Lung (tissue), 11 donors: ENCODE measurements at regions not wholly inside any gene's neighbourhood (a gene's known extent, or its start where the extent isn't known, plus 50 kb on each side); places are given as distances from the start of the nearest gene placed in this dataset.

ENCODE experiments used
- ATAC-seq: fragments of 200-7000 bp; cut with Tn5 transposase; one replicate; pipeline ENCODE4 v1.9.1; 2020; ENCODE audit warnings: moderate number of reproducible peaks; ENCODE audit not compliant: insufficient read depth, low FRiP score
- DNase-seq, 3 donors: peaks; one replicate each; pipeline ENCODE4 v3.0.0-alpha.2; 2013 to 2017
- H3K27ac ChIP-seq, 2 donors: one replicate each; pipeline ENCODE4 v1.5.1; 2013; ENCODE audit warnings: mild to moderate bottlenecking in 2 of 2, moderate library complexity in 2 of 2, control low read depth in 1 of 2, inconsistent platforms in 1 of 2, low read depth in 1 of 2, low read length in 1 of 2
- H3K27me3 ChIP-seq, 3 donors: one replicate each; pipeline ENCODE4 v1.5.1; 2013; ENCODE audit warnings: low read length in 2 of 3; ENCODE audit not compliant: control insufficient read depth in 3 of 3, insufficient read depth in 3 of 3
- H3K36me3 ChIP-seq, 4 donors: one replicate each; pipeline ENCODE4 v1.5.1; 2013; ENCODE audit warnings: low read length in 4 of 4, mild to moderate bottlenecking in 1 of 4, moderate library complexity in 1 of 4; ENCODE audit not compliant: control insufficient read depth in 4 of 4, insufficient read depth in 4 of 4
- H3K4me1 ChIP-seq, 5 donors: one replicate each; pipeline ENCODE4 v1.5.1; 2013; ENCODE audit warnings: low read length in 5 of 5, mild to moderate bottlenecking in 2 of 5, moderate library complexity in 1 of 5; ENCODE audit not compliant: control insufficient read depth in 5 of 5, insufficient read depth in 5 of 5
- H3K4me3 ChIP-seq: one replicate; pipeline ENCODE4 v1.5.1; 2013; ENCODE audit warnings: mild to moderate bottlenecking, control low read depth, moderate library complexity
- H3K9ac ChIP-seq, 2 donors: one replicate each; pipeline ENCODE4 v1.5.1; 2013; ENCODE audit warnings: low read length in 2 of 2, control low read depth in 1 of 2; ENCODE audit not compliant: insufficient read depth in 1 of 2
- H3K9me3 ChIP-seq, 4 donors: one replicate each; pipeline ENCODE4 v1.5.1; 2013; ENCODE audit warnings: low read length in 3 of 4, mild to moderate bottlenecking in 1 of 4, moderate library complexity in 1 of 4; ENCODE audit not compliant: control insufficient read depth in 4 of 4, insufficient read depth in 3 of 4
- WGBS, 2 donors: extraction: QIAGEN DNeasy Blood & Tissue Kit; methylation state at CpG; one replicate each; pipeline ENCODE4 v1.1.7; 2013; 5-methylcytosine and 5-hydroxymethylcytosine counted together
- TF ChIP-seq, protein P1 (sequence below): IDR thresholded peaks from 2 replicates; pipeline ENCODE4 v1.5.1; 2012; ENCODE audit warnings: mild to moderate bottlenecking; ENCODE audit errors: control extremely low read depth, extremely low read depth
- donor health status: control.
- donor health status: control.
- donor health status: Bipolar disorder and iron deficiency.
- donor health status: healthy.
- donor health status: DM: yes; HTN: yes; CAD: no.

DNA sequence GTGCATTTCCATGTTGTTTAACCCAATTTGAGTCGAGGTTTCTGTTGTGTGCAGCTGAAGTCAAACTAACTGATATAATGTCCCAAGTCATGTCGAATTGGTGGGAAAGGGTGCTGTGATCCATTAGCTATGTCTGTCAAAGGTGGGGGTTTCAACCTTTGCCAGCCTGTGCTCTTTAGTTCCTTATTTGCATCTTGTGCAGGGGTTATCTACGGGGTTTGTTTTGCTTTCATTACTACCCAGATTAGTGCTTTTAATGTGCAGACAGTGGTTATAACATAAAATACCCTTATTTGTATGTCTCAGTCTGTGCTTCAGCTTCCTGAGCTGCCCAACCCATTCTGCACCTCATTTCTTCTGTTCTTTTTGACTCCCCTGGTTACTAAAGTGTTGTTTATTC is 271.9 kb upstream of the CXCR4 start:
- Histone ChIP-seq H3K9me3 (no peaks in the 10 kb centered on the region), H3K36me3 (no peaks in the 10 kb centered on the region), H3K27me3 (no peaks in the 10 kb centered on the region), H3K4me1 (no peaks in the 10 kb centered on the region), H3K9ac (no peak overlapping the region), H3K4me3 (no peak overlapping the region), H3K27ac (no peak overlapping the region)
- WGBS, 2 donors = 55 to 57% methylated on average over 3 of the region's 3 CpGs
- TF ChIP-seq, protein P1, sequence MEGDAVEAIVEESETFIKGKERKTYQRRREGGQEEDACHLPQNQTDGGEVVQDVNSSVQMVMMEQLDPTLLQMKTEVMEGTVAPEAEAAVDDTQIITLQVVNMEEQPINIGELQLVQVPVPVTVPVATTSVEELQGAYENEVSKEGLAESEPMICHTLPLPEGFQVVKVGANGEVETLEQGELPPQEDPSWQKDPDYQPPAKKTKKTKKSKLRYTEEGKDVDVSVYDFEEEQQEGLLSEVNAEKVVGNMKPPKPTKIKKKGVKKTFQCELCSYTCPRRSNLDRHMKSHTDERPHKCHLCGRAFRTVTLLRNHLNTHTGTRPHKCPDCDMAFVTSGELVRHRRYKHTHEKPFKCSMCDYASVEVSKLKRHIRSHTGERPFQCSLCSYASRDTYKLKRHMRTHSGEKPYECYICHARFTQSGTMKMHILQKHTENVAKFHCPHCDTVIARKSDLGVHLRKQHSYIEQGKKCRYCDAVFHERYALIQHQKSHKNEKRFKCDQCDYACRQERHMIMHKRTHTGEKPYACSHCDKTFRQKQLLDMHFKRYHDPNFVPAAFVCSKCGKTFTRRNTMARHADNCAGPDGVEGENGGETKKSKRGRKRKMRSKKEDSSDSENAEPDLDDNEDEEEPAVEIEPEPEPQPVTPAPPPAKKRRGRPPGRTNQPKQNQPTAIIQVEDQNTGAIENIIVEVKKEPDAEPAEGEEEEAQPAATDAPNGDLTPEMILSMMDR = no peak
- no peak for ATAC-seq
- no peak for DNase-seq

DNA sequence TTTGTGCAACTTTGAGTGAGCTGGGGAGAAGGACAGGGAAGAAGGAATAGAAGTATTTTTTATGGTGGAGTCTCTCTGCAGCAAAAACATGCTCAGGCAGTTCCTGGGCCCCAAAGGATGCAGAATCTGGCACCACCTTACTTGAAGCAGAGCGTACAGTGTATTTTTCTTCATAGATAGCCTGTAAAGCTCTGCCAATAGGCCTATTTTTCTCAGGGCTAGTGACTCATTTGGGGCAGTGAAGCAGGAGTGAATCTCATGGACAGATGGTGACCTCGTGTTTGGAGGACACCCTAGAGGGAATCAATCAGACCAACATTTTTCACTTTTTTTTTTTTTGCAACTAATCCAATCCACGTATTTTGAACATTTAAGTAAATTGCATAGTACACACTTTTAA is 268.1 kb upstream of the CXCR4 start:
- TF ChIP-seq, protein P1 = no peak
- H3K4me3 ChIP-seq = no peak overlapping the region
- DNase-seq (no peak), ATAC-seq (no peak)
- 82 to 84% methylated on average over 3 of the region's 3 CpGs for WGBS, 2 donors
- no peaks in the 10 kb centered on the region for H3K36me3 ChIP-seq
- H3K4me1 ChIP-seq = no peaks in the 10 kb centered on the region
- no peaks in the 10 kb centered on the region for H3K27me3 ChIP-seq
- H3K27ac ChIP-seq = no peak overlapping the region
- no peaks in the 10 kb centered on the region for H3K9me3 ChIP-seq
- H3K9ac ChIP-seq = no peak overlapping the region

DNA sequence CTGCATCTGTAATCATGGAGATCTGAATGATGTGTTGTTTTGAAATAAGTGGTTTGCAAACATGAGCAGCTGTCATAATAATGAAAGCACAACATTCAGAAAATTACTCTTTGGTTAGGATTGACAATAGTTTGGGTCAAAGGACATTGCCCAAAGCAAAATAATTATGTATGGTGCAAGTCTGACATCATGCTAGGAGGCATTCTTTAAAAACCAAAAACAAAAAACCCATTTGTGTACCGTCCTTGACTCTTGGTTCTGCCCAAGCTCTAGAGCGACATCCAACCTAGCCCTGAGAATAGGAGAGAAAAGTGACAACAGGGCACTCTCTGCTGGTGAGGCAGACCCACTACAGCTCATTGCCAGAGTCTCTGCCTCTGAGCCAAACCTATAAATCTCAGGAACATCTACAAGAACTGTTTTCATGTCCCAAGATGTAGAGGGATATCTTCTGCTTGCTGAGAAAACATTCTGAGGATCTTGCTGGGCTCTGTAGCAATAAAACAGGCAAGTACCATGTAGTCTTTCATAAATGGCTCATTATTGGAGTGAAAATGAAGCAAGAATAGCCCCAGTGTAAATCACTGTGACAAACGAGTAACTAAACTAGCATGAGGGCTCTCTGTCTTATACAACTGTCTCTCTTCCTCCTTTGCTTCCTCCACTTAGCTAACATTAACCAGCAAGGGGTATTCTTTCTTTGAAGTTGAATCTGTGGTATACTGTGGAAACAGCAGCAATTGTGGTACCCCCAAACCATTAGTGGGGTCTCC is 266.8 kb upstream of the CXCR4 start:
- H3K27me3 ChIP-seq = no peaks in the 10 kb centered on the region
- WGBS, 2 donors = 16 to 40% methylated on average over 3 of the region's 3 CpGs
- no peaks in the 10 kb centered on the region for H3K36me3 ChIP-seq
- H3K9ac ChIP-seq = no peak overlapping the region
- H3K4me1 ChIP-seq = no peaks in the 10 kb centered on the region
- TF ChIP-seq, protein P1 = peak; percentile 50
- no peaks in the 10 kb centered on the region for H3K9me3 ChIP-seq
- H3K27ac ChIP-seq = no peak overlapping the region
- DNase-seq (peak; percentile 37 to 65 (median 52)), ATAC-seq (peak; percentile 80)
- no peak overlapping the region for H3K4me3 ChIP-seq

DNA sequence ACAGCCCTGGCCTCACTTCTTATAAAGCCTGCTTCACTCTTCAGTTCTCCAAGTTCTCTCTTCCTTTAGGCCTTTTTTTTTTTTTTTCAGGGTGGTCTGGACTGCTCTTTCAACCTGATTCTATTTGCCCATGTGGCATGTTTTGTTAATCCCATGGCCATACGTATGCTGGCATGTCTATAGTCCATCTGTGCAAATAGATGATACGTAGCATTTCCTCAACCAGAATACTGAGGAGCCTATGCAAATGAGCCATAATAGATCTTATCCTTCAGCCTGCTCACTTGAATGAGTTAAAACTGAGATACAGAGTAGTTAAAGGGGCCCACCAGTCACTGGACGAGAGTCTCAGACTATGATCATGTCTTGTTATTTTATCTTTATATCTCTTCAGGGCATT is 265.2 kb upstream of the CXCR4 start:
- TF ChIP-seq, protein P1 = no peak
- Histone ChIP-seq H3K9ac (no peak overlapping the region), H3K4me1 (no peaks in the 10 kb centered on the region), H3K27me3 (no peaks in the 10 kb centered on the region), H3K27ac (no peak overlapping the region), H3K4me3 (no peak overlapping the region), H3K36me3 (no peaks in the 10 kb centered on the region), H3K9me3 (no peaks in the 10 kb centered on the region)
- ATAC-seq (no peak), DNase-seq (no peak)
- 84 to 85% methylated on average over 3 of the region's 3 CpGs for WGBS, 2 donors
